ENCODE measurements at regions not wholly inside any gene's neighbourhood (a gene's known extent, or its start where the extent isn't known, plus 50 kb on each side); places are given as distances from the start of the nearest gene placed in this dataset.

DNA sequence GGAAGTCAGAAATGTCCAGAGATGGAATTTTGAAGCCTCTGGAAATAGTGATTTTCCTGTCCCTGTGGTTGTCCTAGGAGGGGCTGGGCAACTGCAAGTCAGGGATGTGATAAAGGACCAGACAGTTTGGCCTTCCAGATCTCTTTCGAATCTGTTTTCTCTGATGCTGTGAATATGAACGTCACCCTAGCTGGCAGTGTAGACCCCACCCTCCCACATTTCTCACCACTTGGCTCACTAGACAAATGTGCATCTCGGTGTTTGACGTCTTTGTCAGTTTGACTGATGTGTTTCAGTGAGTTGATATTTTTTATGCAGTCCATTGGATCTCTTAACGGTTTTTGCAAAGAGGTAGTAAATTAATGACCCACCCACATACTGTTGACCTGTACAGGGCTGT is 301.2 kb downstream of the TNS1 start (continued):
- no peak for TF ChIP-seq POLR2AphosphoS5 (IDR thresholded peaks at IDR 0.05; ENCODE audit: low read depth)
- TF ChIP-seq, protein P1, sequence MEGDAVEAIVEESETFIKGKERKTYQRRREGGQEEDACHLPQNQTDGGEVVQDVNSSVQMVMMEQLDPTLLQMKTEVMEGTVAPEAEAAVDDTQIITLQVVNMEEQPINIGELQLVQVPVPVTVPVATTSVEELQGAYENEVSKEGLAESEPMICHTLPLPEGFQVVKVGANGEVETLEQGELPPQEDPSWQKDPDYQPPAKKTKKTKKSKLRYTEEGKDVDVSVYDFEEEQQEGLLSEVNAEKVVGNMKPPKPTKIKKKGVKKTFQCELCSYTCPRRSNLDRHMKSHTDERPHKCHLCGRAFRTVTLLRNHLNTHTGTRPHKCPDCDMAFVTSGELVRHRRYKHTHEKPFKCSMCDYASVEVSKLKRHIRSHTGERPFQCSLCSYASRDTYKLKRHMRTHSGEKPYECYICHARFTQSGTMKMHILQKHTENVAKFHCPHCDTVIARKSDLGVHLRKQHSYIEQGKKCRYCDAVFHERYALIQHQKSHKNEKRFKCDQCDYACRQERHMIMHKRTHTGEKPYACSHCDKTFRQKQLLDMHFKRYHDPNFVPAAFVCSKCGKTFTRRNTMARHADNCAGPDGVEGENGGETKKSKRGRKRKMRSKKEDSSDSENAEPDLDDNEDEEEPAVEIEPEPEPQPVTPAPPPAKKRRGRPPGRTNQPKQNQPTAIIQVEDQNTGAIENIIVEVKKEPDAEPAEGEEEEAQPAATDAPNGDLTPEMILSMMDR (conservative IDR thresholded peaks at IDR 0.05; ENCODE audit: low read depth in 2 of 2), result no peak
- TF ChIP-seq REST (IDR thresholded peaks at IDR 0.05; ENCODE audit: unreplicated experiment), result no peak

DNA sequence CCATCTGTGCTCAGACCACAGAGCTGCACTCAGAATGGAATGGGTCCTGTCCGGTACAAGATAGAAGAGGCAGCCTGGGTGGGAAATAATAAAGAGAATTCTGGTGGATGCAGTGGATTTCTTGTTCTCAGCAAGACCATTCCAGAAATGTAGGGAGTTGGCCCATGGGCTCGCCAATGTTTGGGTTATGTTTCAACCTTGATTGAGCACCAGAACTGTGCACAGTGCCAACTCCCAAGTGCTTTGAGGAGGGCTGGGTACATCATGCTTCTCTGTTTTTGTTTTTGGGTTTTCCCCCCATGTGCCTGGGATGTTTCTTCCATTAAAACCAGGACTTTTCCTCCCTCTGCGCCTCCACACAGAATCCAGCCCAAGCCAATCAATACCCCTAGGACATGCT is 304.1 kb downstream of the TNS1 start:
- H3K36me3 ChIP-seq (ENCODE audit: insufficient read depth), result no peaks in the 10 kb centered on the region
- no peak for ATAC-seq
- H3K79me2 ChIP-seq (replicated peaks; ENCODE audit: insufficient read depth), result no peaks in the 10 kb centered on the region
- H3K9me2 ChIP-seq (ENCODE audit: insufficient read depth), result peaks cover 18% of the 10 kb centered on the region
- no peaks in the 10 kb centered on the region for H3K36me3 Mint-ChIP-seq (ENCODE audit: low read depth)
- H3K27ac Mint-ChIP-seq, result no peak overlapping the region
- H3F3A ChIP-seq (replicated peaks; ENCODE audit: low read depth), result no peaks in the 10 kb centered on the region
- H3K4me1 Mint-ChIP-seq, result no peaks in the 10 kb centered on the region
- no peak overlapping the region for H3K27ac ChIP-seq (ENCODE audit: low read depth)
- H4K20me1 ChIP-seq (replicated peaks; ENCODE audit: insufficient read depth), result no peaks in the 10 kb centered on the region
- H3K4me1 ChIP-seq (ENCODE audit: insufficient read depth), result no peaks in the 10 kb centered on the region
- no peaks in the 10 kb centered on the region for H3K27me3 Mint-ChIP-seq (ENCODE audit: insufficient read depth, low read depth, poor library complexity)
- no peak overlapping the region for H3K4me3 ChIP-seq
- no peak overlapping the region for H3K4me3 Mint-ChIP-seq
- no peaks in the 10 kb centered on the region for H3K27me3 ChIP-seq (ENCODE audit: insufficient read depth)
- no peak overlapping the region for H3K4me2 ChIP-seq
- DNase-seq (ENCODE audit: low spot score), result no peak
- H2AFZ ChIP-seq, result no peak overlapping the region
- no peaks in the 10 kb centered on the region for H3K9me3 Mint-ChIP-seq
- TF ChIP-seq CREB1 (CRISPR knock-in tag; IDR thresholded peaks at IDR 0.05; ENCODE audit: low read depth) (no peak), EZH2 (IDR thresholded peaks at IDR 0.05; ENCODE audit: low read depth, unreplicated experiment) (no peak), REST (IDR thresholded peaks at IDR 0.05; ENCODE audit: unreplicated experiment) (no peak), POLR2AphosphoS5 (IDR thresholded peaks at IDR 0.05; ENCODE audit: low read depth) (no peak), STAT1 (IDR thresholded peaks at IDR 0.05; ENCODE audit: unreplicated experiment) (no peak), ETS1 (IDR thresholded peaks at IDR 0.05) (no peak), EZH2phosphoT487 (IDR thresholded peaks at IDR 0.05; ENCODE audit: unreplicated experiment) (no peak)
